Activated naive CD4-positive, alpha-beta T cell treated with anti-CD3 and anti-CD28 coated beads for 36 hours (primary cell): ENCODE measurements at regions not wholly inside any gene's neighbourhood (a gene's known extent, or its start where the extent isn't known, plus 50 kb on each side); places are given as distances from the start of the nearest gene placed in this dataset.

Experiments used
- CTCF ChIA-PET: fragments of 350-600 bp; sonication (Branson Sonifier 250); formaldehyde crosslinking; loops from one replicate; lab custom pipeline; 2021; ENCODE audit warnings: antibody characterized with exemption; lab: Charles Lee
- DNase-seq: peaks from one replicate; pipeline ENCODE4 v3.0.0-alpha.2; 2020
- H3K27ac Mint-ChIP-seq: one replicate; pipeline ENCODE4 v1.8.0; 2021; ENCODE audit warnings: mild to moderate bottlenecking, mixed read lengths
- H3K27me3 Mint-ChIP-seq: one replicate; pipeline ENCODE4 v1.8.0; 2021; ENCODE audit warnings: low read depth, mixed read lengths
- H3K36me3 Mint-ChIP-seq: one replicate; pipeline ENCODE4 v1.8.0; 2021; ENCODE audit warnings: low read depth, mixed read lengths
- H3K4me1 Mint-ChIP-seq: one replicate; pipeline ENCODE4 v1.8.0; 2021; ENCODE audit warnings: low read depth, mixed read lengths
- H3K4me3 Mint-ChIP-seq: one replicate; pipeline ENCODE4 v1.8.0; 2021; ENCODE audit warnings: mild to moderate bottlenecking, moderate library complexity, mixed read lengths
- H3K9me3 Mint-ChIP-seq: one replicate; pipeline ENCODE4 v1.8.0; 2021; ENCODE audit warnings: mixed read lengths
- intact Hi-C: fragments of 100-400 bp; cut with micrococcal nuclease; formaldehyde crosslinking; loops from one replicate; pipeline ENCODE4 v1.15.1; 2023

- H3K27me3 Mint-ChIP-seq: peaks cover 18% of the 10 kb centered on the region
- no peaks in the 10 kb centered on the region for H3K36me3 Mint-ChIP-seq
- H3K4me1 Mint-ChIP-seq: peaks cover 4% of the 10 kb centered on the region
- no peak overlapping the region for H3K27ac Mint-ChIP-seq
- H3K4me3 Mint-ChIP-seq: no peak overlapping the region
- intact Hi-C loops: no loop called here
- H3K9me3 Mint-ChIP-seq: no peaks in the 10 kb centered on the region
- DNase-seq: no peak
- CTCF ChIA-PET: no interaction called here
These were observed 324.1 kb upstream of the RASGRP1 start for GRCh38 chr15:38888701-38889221.

GRCh38 chr15:38890194-38890593 lies 325.6 kb upstream of the RASGRP1 start:
- no peak for DNase-seq
- intact Hi-C loops: no loop called here
- CTCF ChIA-PET: no interaction called here
- Mint-ChIP-seq H3K4me3 (no peak overlapping the region), H3K27me3 (peaks cover 18% of the 10 kb centered on the region), H3K27ac (no peak overlapping the region), H3K36me3 (no peaks in the 10 kb centered on the region), H3K4me1 (no peaks in the 10 kb centered on the region), H3K9me3 (no peaks in the 10 kb centered on the region)

DNA sequence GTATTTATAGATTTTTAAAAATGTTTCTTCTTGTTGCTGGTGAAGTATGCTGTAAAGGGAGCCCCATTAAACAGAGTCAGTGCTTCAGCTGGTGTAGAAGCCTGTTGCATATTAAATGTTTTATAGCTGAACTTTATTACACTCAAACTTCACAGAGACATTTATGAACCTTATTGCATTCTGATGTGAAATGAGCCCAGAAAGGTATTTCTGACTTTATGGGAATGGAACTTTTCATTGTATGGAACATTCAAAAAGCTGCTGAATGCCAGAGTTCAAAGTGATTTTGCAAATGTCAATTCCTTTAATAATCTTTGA lies 329.3 kb upstream of the RASGRP1 start:
- DNase-seq: no peak
- no peaks in the 10 kb centered on the region for H3K36me3 Mint-ChIP-seq
- H3K4me3 Mint-ChIP-seq: no peak overlapping the region
- peaks cover 13% of the 10 kb centered on the region for H3K27me3 Mint-ChIP-seq
- no peak overlapping the region for H3K27ac Mint-ChIP-seq
- no peaks in the 10 kb centered on the region for H3K4me1 Mint-ChIP-seq
- H3K9me3 Mint-ChIP-seq: no peaks in the 10 kb centered on the region
- CTCF ChIA-PET: no interaction called here
- intact Hi-C loops: no loop called here

- H3K4me1 Mint-ChIP-seq: no peaks in the 10 kb centered on the region
- CTCF ChIA-PET: no interaction called here
- H3K9me3 Mint-ChIP-seq: no peaks in the 10 kb centered on the region
- H3K4me3 Mint-ChIP-seq: no peak overlapping the region
- peaks cover 15% of the 10 kb centered on the region for H3K27me3 Mint-ChIP-seq
- no peak overlapping the region for H3K27ac Mint-ChIP-seq
- intact Hi-C loops: no loop called here
- no peak for DNase-seq
- no peaks in the 10 kb centered on the region for H3K36me3 Mint-ChIP-seq
These were observed 329.8 kb upstream of the RASGRP1 start for GRCh38 chr15:38894243-38894948.

DNA sequence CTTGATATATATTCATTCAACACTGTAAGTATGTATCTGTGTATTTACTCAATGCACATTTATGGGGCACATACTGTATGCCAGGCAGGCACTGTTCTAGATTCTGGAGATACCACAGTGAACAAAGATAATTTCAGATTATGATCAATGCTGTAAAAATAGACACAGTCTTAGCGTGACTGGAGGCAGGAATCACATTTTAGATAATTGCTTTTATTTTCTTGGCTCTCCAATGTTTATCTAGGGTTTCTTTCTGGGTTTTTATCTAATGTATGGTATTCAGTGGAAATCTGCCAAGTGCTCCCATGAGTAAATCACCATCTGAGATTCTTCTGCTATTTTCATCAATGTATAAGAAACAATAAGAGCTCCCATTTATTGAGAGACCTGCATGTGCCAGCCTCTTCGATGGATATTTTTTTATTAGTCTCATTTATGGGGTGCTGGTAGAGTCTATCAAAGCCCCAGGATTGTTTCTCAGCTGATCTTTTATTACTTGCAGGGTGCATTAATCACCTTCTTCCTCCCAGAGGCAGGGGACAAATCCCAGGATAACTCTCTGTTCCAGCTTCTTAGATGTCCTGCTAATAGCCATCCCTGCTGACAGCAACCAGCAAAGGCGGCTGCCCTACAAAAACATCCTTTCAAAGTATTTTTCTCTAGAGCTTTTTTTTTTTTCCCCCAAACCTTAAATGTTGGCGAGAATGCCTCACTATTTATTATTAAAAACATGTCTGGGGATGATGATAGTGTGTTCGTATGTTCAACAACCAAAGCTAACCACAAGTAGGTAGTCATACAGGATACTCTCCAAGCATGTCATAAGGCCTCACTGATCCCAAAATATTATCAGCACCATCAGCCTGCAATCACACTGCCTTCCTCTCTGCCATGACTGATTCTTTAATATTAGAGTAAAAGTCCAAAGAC lies 331.0 kb upstream of the RASGRP1 start:
- no peak overlapping the region for H3K4me3 Mint-ChIP-seq

GRCh38 chr15:38896647-38897046 lies 332.0 kb upstream of the RASGRP1 start:
- no peaks in the 10 kb centered on the region for H3K36me3 Mint-ChIP-seq
- no peak overlapping the region for H3K27ac Mint-ChIP-seq
- no peaks in the 10 kb centered on the region for H3K4me1 Mint-ChIP-seq
- intact Hi-C loops: no loop called here
- no peak for DNase-seq
- H3K4me3 Mint-ChIP-seq: no peak overlapping the region
- CTCF ChIA-PET: no interaction called here
- no peaks in the 10 kb centered on the region for H3K9me3 Mint-ChIP-seq
- peaks cover 14% of the 10 kb centered on the region for H3K27me3 Mint-ChIP-seq

More for the DNA sequence above, 331.0 kb upstream of the RASGRP1 start:
- Mint-ChIP-seq H3K4me1 (no peaks in the 10 kb centered on the region), H3K27me3 (peaks cover 17% of the 10 kb centered on the region), H3K27ac (no peak overlapping the region), H3K9me3 (no peaks in the 10 kb centered on the region), H3K36me3 (no peaks in the 10 kb centered on the region)
- no peak for DNase-seq
- CTCF ChIA-PET: no interaction called here
- intact Hi-C loops: no loop called here

DNA sequence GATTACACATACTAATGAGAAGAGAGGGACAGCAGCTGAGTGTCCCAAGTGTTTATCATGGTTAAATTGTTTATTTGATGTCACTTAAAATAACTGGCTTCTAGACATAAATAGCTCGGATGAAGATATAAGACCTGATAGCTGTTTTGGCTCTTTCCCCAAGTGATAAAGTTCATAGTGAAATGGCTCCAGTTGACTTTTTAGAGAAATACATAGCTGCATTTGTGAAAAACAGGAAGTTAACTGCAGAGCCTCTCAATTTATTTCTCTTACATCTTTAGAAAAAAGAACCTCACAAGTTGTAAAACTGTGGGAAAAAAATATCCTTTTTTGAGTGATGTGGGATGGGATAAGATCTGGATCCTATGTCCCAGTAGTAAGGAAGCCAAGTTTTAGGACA lies 332.9 kb upstream of the RASGRP1 start:
- CTCF ChIA-PET: interaction anchor here (0.7 kb wide), 1 partner anchor 16 kb away, joined by 3 read pairs; no protein-coding TSS in a partner anchor
- intact Hi-C loops: no loop called here
- Mint-ChIP-seq H3K27ac (no peak overlapping the region), H3K36me3 (no peaks in the 10 kb centered on the region), H3K4me1 (no peaks in the 10 kb centered on the region), H3K27me3 (peaks cover 8% of the 10 kb centered on the region), H3K4me3 (no peak overlapping the region), H3K9me3 (no peaks in the 10 kb centered on the region)
- no peak for DNase-seq

- Mint-ChIP-seq H3K27me3 (peaks cover 7% of the 10 kb centered on the region), H3K36me3 (no peaks in the 10 kb centered on the region), H3K4me1 (no peaks in the 10 kb centered on the region), H3K4me3 (no peak overlapping the region), H3K9me3 (no peaks in the 10 kb centered on the region), H3K27ac (no peak overlapping the region)
- CTCF ChIA-PET: interaction anchor here (0.7 kb wide), 1 partner anchor 16 kb away, joined by 3 read pairs; no protein-coding TSS in a partner anchor
- intact Hi-C loops: no loop called here
- no peak for DNase-seq
These were observed 333.6 kb upstream of the RASGRP1 start for GRCh38 chr15:38898236-38898635.

- intact Hi-C loops: no loop called here
- Mint-ChIP-seq H3K4me1 (no peaks in the 10 kb centered on the region), H3K36me3 (no peaks in the 10 kb centered on the region), H3K4me3 (no peak overlapping the region), H3K27ac (no peak overlapping the region), H3K9me3 (no peaks in the 10 kb centered on the region), H3K27me3 (peaks cover 10% of the 10 kb centered on the region)
- CTCF ChIA-PET: no interaction called here
- no peak for DNase-seq
These were observed 334.7 kb upstream of the RASGRP1 start for GRCh38 chr15:38899300-38899699.

DNA sequence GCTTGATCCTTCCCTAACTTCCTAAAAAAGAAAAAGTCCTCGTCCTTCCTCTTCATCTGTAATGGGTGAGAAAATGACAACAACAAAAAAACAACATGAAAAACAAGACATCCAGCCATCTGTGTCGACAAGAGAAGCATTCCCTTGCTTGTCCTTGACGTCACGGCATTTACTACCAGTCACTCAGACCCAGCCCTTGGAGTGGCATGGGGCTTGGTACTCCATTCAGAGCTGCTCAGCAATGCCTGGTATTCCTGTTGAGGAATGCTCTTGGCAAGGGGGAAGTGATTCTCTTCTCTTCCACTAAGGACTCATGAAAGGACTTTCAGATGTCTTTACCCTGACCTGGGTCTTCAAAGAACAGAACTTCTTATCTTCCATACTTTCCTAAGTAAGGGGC lies 339.7 kb upstream of the RASGRP1 start:
- intact Hi-C loops: no loop called here
- Mint-ChIP-seq H3K4me1 (no peaks in the 10 kb centered on the region), H3K36me3 (no peaks in the 10 kb centered on the region), H3K4me3 (no peak overlapping the region), H3K27me3 (peaks cover 14% of the 10 kb centered on the region), H3K9me3 (no peaks in the 10 kb centered on the region), H3K27ac (no peak overlapping the region)
- no peak for DNase-seq
- CTCF ChIA-PET: no interaction called here

- intact Hi-C loops: no loop called here
- CTCF ChIA-PET: interaction anchor here (0.6 kb wide), 1 partner anchor 561 kb away, joined by 4 read pairs; no protein-coding TSS in a partner anchor
- no peak for DNase-seq
- H3K27ac Mint-ChIP-seq: no peak overlapping the region
- peaks cover 2% of the 10 kb centered on the region for H3K9me3 Mint-ChIP-seq
- H3K4me1 Mint-ChIP-seq: no peaks in the 10 kb centered on the region
- peaks cover 8% of the 10 kb centered on the region for H3K27me3 Mint-ChIP-seq
- no peaks in the 10 kb centered on the region for H3K36me3 Mint-ChIP-seq
- no peak overlapping the region for H3K4me3 Mint-ChIP-seq
These were observed 341.0 kb upstream of the RASGRP1 start for GRCh38 chr15:38905632-38906031.

DNA sequence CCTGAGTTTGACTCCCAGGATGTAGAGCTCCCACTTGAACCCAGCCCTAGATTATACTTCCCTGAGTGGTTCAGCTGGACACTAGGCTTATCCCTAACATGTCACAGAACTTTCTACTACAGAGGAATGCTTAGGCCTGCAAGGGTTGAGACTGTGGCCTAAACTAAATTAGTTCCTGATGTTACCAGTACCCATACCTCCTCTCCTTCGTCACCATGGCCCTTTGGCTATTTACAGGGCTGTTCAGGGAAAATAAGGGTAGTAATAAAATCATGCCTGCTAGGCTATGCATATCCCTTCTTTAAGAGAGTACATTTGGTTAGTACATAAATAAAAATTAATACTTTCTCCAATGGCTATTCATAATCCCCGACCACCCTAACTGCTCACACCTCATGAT lies 356.4 kb upstream of the RASGRP1 start:
- no peak overlapping the region for H3K4me3 Mint-ChIP-seq
- CTCF ChIA-PET: no interaction called here

More for the DNA sequence above, 356.4 kb upstream of the RASGRP1 start:
- H3K27me3 Mint-ChIP-seq: no peaks in the 10 kb centered on the region
- intact Hi-C loops: no loop called here
- H3K9me3 Mint-ChIP-seq: no peaks in the 10 kb centered on the region
- no peaks in the 10 kb centered on the region for H3K36me3 Mint-ChIP-seq
- H3K27ac Mint-ChIP-seq: no peak overlapping the region
- no peaks in the 10 kb centered on the region for H3K4me1 Mint-ChIP-seq
- DNase-seq: no peak
